GM20000 (cell line): ENCODE measurements at regions not wholly inside any gene's neighbourhood (a gene's known extent, or its start where the extent isn't known, plus 50 kb on each side); places are given as distances from the start of the nearest gene placed in this dataset.

ENCODE experiments used
- DNase-seq: peaks from one replicate; pipeline ENCODE4 v3.0.0; 2012; ENCODE audit warnings: low spot score
- CTCF ChIP-seq: IDR thresholded peaks from 2 replicates; pipeline ENCODE4 v1.5.1; 2012; ENCODE audit warnings: mild to moderate bottlenecking, control low read depth; ENCODE audit errors: extremely low read depth, missing control alignments

- TF ChIP-seq CTCF: no peak
- no peak for DNase-seq
Observed at GRCh38 chrY:7979770-7980169, 1068.2 kb upstream of the AMELY start.

GRCh38 chrY:7977301-7977700, 1065.7 kb upstream of the AMELY start:
- no peak for DNase-seq
- TF ChIP-seq CTCF: no peak

GRCh38 chrY:7968293-7968692, 1056.7 kb upstream of the AMELY start:
- DNase-seq: no peak
- TF ChIP-seq CTCF: no peak

GRCh38 chrY:7966916-7967315, 1055.4 kb upstream of the AMELY start:
- no peak for DNase-seq
- TF ChIP-seq CTCF: no peak

GRCh38 chrY:7963393-7963792, 1051.8 kb upstream of the AMELY start:
- DNase-seq: no peak
- no peak for TF ChIP-seq CTCF

GRCh38 chrY:7962350-7962749, 1050.8 kb upstream of the AMELY start:
- TF ChIP-seq CTCF: no peak
- no peak for DNase-seq

- no peak for TF ChIP-seq CTCF
- DNase-seq: no peak
Observed at GRCh38 chrY:7961811-7962210, 1050.3 kb upstream of the AMELY start.

- DNase-seq: no peak
- TF ChIP-seq CTCF: no peak
Observed at GRCh38 chrY:7957773-7958172, 1046.2 kb upstream of the AMELY start.
